ENCODE measurements at regions not wholly inside any gene's neighbourhood (a gene's known extent, or its start where the extent isn't known, plus 50 kb on each side); places are given as distances from the start of the nearest gene placed in this dataset.

DNA sequence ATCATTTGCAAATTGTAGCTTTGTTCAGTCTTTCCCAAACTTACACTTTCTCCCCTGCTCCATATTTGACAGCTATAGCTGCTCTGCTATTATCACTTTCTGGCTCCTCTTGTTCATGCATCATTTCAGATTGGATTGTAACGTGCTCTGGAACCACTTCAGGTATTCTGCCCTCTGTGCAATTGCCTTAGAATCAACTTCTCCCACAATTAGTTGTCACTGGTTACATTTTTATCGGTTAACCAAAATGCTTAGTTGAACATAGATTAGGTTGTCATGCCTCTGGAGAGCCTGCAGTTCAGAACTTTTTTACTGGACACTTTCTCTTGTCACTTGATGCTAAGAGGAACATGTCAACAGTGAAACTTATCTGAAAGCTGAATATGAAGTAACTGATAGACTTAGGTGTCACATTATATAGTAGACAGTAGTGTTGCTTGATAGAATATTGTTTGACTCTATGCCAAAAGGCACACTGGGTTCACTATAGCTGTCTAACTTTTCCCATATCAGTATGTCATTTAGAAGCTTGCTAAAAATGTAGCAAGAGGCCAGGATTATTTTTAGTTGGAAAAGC lies 127.7 kb upstream of the PTPRK start:
- no peak overlapping the region for H3K4me3 Mint-ChIP-seq
- intact Hi-C loops (cut with micrococcal nuclease), result no loop called here
- no peaks in the 10 kb centered on the region for H3K27me3 Mint-ChIP-seq
- no peaks in the 10 kb centered on the region for H3K36me3 Mint-ChIP-seq (ENCODE audit: low read depth)
- no peak overlapping the region for H3K27ac Mint-ChIP-seq
- H3K9me3 Mint-ChIP-seq, result no peaks in the 10 kb centered on the region
- POLR2A ChIA-PET, result no interaction called here
- CTCF ChIA-PET, result no interaction called here
- DNase-seq (no peak), ATAC-seq (ENCODE audit: low read depth) (no peak)
- H3K4me1 Mint-ChIP-seq, result no peaks in the 10 kb centered on the region
- TF ChIP-seq, protein P1, sequence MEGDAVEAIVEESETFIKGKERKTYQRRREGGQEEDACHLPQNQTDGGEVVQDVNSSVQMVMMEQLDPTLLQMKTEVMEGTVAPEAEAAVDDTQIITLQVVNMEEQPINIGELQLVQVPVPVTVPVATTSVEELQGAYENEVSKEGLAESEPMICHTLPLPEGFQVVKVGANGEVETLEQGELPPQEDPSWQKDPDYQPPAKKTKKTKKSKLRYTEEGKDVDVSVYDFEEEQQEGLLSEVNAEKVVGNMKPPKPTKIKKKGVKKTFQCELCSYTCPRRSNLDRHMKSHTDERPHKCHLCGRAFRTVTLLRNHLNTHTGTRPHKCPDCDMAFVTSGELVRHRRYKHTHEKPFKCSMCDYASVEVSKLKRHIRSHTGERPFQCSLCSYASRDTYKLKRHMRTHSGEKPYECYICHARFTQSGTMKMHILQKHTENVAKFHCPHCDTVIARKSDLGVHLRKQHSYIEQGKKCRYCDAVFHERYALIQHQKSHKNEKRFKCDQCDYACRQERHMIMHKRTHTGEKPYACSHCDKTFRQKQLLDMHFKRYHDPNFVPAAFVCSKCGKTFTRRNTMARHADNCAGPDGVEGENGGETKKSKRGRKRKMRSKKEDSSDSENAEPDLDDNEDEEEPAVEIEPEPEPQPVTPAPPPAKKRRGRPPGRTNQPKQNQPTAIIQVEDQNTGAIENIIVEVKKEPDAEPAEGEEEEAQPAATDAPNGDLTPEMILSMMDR (IDR thresholded peaks at IDR 0.05), result no peak

DNA sequence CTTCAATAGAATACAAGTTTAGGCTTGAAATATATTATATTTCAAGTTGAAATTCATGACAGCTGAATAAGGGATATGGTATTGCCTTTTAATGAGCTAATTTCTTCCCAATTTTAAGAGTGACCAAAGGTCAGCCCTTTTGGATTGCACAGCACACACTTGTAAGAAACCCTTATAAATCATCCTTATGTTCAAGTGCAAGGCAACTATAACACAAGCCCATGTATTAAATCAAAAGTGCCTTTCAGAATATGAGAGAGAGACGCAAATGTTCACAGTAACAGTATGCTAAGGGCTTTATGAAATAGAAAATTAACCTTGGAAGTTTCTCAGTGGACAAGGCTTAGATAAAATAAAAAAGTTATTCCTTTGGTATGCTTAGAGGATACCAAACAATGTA lies 121.7 kb upstream of the PTPRK start:
- POLR2A ChIA-PET, result no interaction called here
- Mint-ChIP-seq H3K36me3 (ENCODE audit: low read depth) (no peaks in the 10 kb centered on the region), H3K4me1 (no peaks in the 10 kb centered on the region), H3K9me3 (peaks cover under 1% of the 10 kb centered on the region), H3K27ac (no peak overlapping the region), H3K27me3 (no peaks in the 10 kb centered on the region), H3K4me3 (no peak overlapping the region)
- CTCF ChIA-PET, result no interaction called here
- TF ChIP-seq, protein P1 (IDR thresholded peaks at IDR 0.05), result no peak
- no peak for DNase-seq
- intact Hi-C loops (cut with micrococcal nuclease), result no loop called here
- no peak for ATAC-seq (ENCODE audit: low read depth)

DNA sequence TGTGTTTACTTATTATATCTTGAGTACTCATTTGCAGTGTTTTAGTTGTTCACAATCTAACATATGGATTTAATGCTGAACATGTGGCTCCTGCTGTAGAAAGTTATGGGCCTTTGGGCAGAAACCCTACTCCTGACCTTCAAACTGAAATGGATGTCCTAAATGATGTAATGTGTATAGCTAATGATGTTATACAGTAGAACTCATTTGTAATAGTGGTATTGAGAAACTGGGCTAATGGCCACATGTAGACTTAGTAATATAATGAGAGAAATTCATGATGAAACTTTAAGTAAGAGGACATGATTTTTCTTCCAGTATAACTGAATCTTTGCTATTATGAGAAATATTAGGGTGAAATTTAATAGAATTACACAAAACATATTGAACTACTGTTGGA lies 121.3 kb upstream of the PTPRK start:
- peaks cover 2% of the 10 kb centered on the region for H3K9me3 Mint-ChIP-seq
- ChIA-PET CTCF (no interaction called here), POLR2A (no interaction called here)
- no peak for ATAC-seq (ENCODE audit: low read depth)
- TF ChIP-seq, protein P1 (IDR thresholded peaks at IDR 0.05), result no peak
- H3K27ac Mint-ChIP-seq, result no peak overlapping the region
- H3K27me3 Mint-ChIP-seq, result no peaks in the 10 kb centered on the region
- no peak overlapping the region for H3K4me3 Mint-ChIP-seq
- H3K4me1 Mint-ChIP-seq, result no peaks in the 10 kb centered on the region
- DNase-seq, result no peak
- intact Hi-C loops (cut with micrococcal nuclease), result no loop called here
- H3K36me3 Mint-ChIP-seq (ENCODE audit: low read depth), result no peaks in the 10 kb centered on the region

DNA sequence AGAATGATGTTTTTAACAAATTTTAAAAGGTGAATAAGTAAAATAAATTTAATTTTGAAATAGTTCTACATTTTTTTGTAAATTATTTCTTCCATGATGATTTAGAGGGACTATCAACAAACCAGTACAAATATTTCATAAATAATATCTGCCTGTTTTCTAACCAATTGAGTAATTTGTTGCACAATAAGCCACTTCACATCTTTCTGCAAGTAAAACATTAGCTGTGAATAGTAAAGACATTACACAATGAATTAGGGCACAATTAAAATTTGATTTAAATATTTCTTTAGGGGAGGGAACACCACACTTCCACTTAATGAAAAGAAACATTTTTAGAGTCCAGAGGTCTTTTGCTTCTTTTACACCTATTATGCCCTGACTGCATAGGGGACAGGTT lies 118.4 kb upstream of the PTPRK start:
- intact Hi-C loops (cut with micrococcal nuclease), result no loop called here
- POLR2A ChIA-PET, result no interaction called here
- Mint-ChIP-seq H3K36me3 (ENCODE audit: low read depth) (no peaks in the 10 kb centered on the region), H3K4me3 (no peak overlapping the region), H3K27ac (no peak overlapping the region), H3K27me3 (no peaks in the 10 kb centered on the region), H3K9me3 (peaks cover 2% of the 10 kb centered on the region), H3K4me1 (no peaks in the 10 kb centered on the region)
- ATAC-seq (ENCODE audit: low read depth), result no peak
- CTCF ChIA-PET, result no interaction called here
- no peak for DNase-seq
- TF ChIP-seq, protein P1 (IDR thresholded peaks at IDR 0.05), result no peak

DNA sequence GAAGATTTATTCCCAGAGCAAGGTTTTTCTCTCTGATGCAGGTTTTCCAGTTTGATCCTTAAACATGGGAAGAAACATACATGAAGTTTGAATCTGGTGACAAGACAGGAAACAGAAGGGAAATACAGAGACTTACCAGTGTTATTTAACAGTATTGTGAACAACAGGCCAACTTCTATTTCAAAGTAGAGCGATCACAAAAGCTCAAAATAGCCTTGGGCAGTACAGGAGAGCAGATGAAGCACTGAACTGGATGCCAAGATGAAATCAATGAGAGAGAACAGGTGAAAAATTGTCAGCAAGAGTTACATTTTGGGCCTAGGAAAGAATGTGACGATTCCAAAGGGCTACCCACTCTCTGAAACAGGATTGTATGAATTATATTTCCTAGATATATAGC lies 114.8 kb upstream of the PTPRK start:
- intact Hi-C loops (cut with micrococcal nuclease), result no loop called here
- no peak overlapping the region for H3K4me3 Mint-ChIP-seq
- TF ChIP-seq, protein P1 (IDR thresholded peaks at IDR 0.05), result no peak
- no peaks in the 10 kb centered on the region for H3K27me3 Mint-ChIP-seq
- no peaks in the 10 kb centered on the region for H3K4me1 Mint-ChIP-seq
- ChIA-PET POLR2A (no interaction called here), CTCF (no interaction called here)
- no peak for ATAC-seq (ENCODE audit: low read depth)
- H3K27ac Mint-ChIP-seq, result no peak overlapping the region
- peaks cover 2% of the 10 kb centered on the region for H3K9me3 Mint-ChIP-seq
- no peak for DNase-seq
- no peaks in the 10 kb centered on the region for H3K36me3 Mint-ChIP-seq (ENCODE audit: low read depth)
